ENCODE measurements at regions not wholly inside any gene's neighbourhood (a gene's known extent, or its start where the extent isn't known, plus 50 kb on each side); places are given as distances from the start of the nearest gene placed in this dataset.

GRCh38 chr18:46295416-46295815 is 191.2 kb downstream of the HAUS1 start:
- DNase-seq = no peak
- no peak overlapping the region for H3K27ac ChIP-seq
- H3K27me3 ChIP-seq = no peaks in the 10 kb centered on the region
- no peaks in the 10 kb centered on the region for H3K36me3 ChIP-seq
- no peak overlapping the region for H3K4me3 ChIP-seq
- H3K9me3 ChIP-seq = no peaks in the 10 kb centered on the region
- TF ChIP-seq POLR2AphosphoS5 (IDR thresholded peaks at IDR 0.05) (no peak), POLR2A (IDR thresholded peaks at IDR 0.05) (no peak), EP300 (IDR thresholded peaks at IDR 0.05; ENCODE audit: low read depth) (no peak)
- TF ChIP-seq, protein P1, sequence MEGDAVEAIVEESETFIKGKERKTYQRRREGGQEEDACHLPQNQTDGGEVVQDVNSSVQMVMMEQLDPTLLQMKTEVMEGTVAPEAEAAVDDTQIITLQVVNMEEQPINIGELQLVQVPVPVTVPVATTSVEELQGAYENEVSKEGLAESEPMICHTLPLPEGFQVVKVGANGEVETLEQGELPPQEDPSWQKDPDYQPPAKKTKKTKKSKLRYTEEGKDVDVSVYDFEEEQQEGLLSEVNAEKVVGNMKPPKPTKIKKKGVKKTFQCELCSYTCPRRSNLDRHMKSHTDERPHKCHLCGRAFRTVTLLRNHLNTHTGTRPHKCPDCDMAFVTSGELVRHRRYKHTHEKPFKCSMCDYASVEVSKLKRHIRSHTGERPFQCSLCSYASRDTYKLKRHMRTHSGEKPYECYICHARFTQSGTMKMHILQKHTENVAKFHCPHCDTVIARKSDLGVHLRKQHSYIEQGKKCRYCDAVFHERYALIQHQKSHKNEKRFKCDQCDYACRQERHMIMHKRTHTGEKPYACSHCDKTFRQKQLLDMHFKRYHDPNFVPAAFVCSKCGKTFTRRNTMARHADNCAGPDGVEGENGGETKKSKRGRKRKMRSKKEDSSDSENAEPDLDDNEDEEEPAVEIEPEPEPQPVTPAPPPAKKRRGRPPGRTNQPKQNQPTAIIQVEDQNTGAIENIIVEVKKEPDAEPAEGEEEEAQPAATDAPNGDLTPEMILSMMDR (IDR thresholded peaks at IDR 0.05) = no peak
- in situ Hi-C loops (cut with MboI; ENCODE audit: low pct_ligation_motif_present in 1 of 4, low pct_unique_long_range_greater_than_20kb in 1 of 4, low sequenced_read_pairs in 3 of 4) (loop anchor here in 2 of 4 donors (25.0 kb wide), 2 partner anchors 192 to 367 kb away; partner anchors contain the start of gene LOXHD1 (in 2 of the 2)), intact Hi-C loops (cut with DNase I; ENCODE audit: low total_unique reads) (no loop called here)
- no peaks in the 10 kb centered on the region for H3K4me1 ChIP-seq
- WGBS, 2 donors (ENCODE audit: low coverage in 1 of 2) = 78% methylated on average over 7 of the region's 7 CpGs; no CpG with 5 or more reads in 1 of the 2 donors

DNA sequence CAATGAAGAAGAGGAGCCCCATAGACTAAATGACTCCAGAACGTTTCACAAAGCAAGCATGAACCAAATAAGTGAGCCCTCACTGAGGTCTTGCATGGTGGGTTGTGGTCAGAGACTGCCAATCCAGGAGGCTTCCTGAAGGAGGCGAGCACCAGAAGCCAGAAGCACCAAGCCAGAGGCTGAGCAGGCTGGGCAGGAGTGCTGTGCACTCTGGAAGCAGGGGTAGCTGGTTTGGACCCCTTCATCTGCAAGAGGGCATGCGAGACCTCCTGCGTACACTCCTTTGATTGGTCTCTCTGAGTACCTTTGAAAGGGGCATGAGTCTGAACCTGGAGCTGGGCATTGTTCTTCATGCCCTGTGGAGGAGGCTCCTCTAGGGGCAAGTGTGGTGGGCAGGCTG is 192.5 kb downstream of the HAUS1 start:
- no peaks in the 10 kb centered on the region for H3K36me3 ChIP-seq
- in situ Hi-C loops (cut with MboI; ENCODE audit: low pct_ligation_motif_present in 1 of 4, low pct_unique_long_range_greater_than_20kb in 1 of 4, low sequenced_read_pairs in 3 of 4) = loop anchor here in 2 of 4 donors (25.0 kb wide), 2 partner anchors 191 to 366 kb away; partner anchors contain the start of gene LOXHD1 (in 2 of the 2)

DNA sequence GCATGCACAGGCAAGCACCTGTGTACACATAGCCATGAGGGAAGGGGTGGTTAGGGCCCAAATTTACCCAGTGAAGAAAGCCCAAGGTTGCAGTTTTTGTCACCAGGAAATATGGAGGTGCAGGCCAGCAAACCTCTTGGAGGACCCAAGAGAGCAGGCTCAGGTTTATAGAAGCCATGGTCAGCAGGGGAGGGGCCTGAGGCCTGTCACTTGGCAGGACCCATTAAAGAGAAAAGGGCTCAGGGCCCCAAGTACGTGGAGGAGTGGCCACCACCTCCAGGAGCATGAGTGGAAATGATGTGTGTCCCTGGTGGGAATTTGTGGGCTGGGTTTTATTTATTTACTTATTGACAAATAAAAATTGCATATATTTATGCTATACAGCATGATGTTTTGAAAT is 192.9 kb downstream of the HAUS1 start:
- Histone ChIP-seq H3K9me3 (no peaks in the 10 kb centered on the region), H3K4me3 (no peak overlapping the region), H3K4me1 (no peaks in the 10 kb centered on the region), H3K27ac (no peak overlapping the region), H3K36me3 (no peaks in the 10 kb centered on the region), H3K27me3 (no peaks in the 10 kb centered on the region)
- in situ Hi-C loops (cut with MboI; ENCODE audit: low pct_ligation_motif_present in 1 of 4, low pct_unique_long_range_greater_than_20kb in 1 of 4, low sequenced_read_pairs in 3 of 4) (loop anchor here in 2 of 4 donors (25.0 kb wide), 2 partner anchors 190 to 365 kb away; partner anchors contain the start of gene LOXHD1 (in 2 of the 2)), intact Hi-C loops (cut with DNase I; ENCODE audit: low total_unique reads) (no loop called here)
- no peak for TF ChIP-seq POLR2AphosphoS5 (IDR thresholded peaks at IDR 0.05)
- no peak for TF ChIP-seq EP300 (IDR thresholded peaks at IDR 0.05; ENCODE audit: low read depth)
- no peak for TF ChIP-seq POLR2A (IDR thresholded peaks at IDR 0.05)
- TF ChIP-seq, protein P1 (IDR thresholded peaks at IDR 0.05) = no peak
- no peak for DNase-seq
- 0 to 65% methylated on average over 1 of the region's 1 CpG for WGBS, 2 donors (ENCODE audit: low coverage in 1 of 2)

More for the DNA sequence above, 192.5 kb downstream of the HAUS1 start:
- Histone ChIP-seq H3K9me3 (no peaks in the 10 kb centered on the region), H3K4me1 (no peaks in the 10 kb centered on the region), H3K27me3 (no peaks in the 10 kb centered on the region), H3K4me3 (no peak overlapping the region), H3K27ac (no peak overlapping the region)
- intact Hi-C loops (cut with DNase I; ENCODE audit: low total_unique reads) = no loop called here
- no peak for DNase-seq
- 33 to 82% methylated on average over 1 to 4 of the region's 4 CpGs for WGBS, 2 donors (ENCODE audit: low coverage in 1 of 2)
- no peak for TF ChIP-seq POLR2A (IDR thresholded peaks at IDR 0.05)
- TF ChIP-seq EP300 (IDR thresholded peaks at IDR 0.05; ENCODE audit: low read depth) = no peak
- no peak for TF ChIP-seq POLR2AphosphoS5 (IDR thresholded peaks at IDR 0.05)
- TF ChIP-seq, protein P1 (IDR thresholded peaks at IDR 0.05) = no peak

DNA sequence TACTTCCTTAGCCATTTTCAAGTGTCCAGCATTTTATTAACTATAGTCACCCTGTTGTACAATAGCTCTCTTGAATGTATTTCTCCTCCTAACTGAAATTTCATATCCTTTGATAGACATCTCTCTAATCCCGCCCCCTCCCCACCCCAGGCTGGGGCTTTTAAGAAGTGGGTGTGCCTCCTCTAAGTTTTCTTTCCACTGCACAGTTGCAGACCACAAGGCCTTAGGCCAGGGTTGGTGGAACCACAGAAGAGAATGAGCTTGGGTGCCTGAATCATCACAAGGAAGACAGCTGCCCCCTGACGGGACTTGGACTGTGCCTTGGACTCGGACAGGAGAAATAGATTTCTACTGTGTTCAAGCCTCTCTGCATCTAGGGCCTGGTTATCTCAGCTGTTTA is 193.4 kb downstream of the HAUS1 start:
- WGBS, 2 donors (ENCODE audit: low coverage in 1 of 2) = 84% methylated on average over 2 of the region's 3 CpGs; no CpG with 5 or more reads in 1 of the 2 donors
- no peak for DNase-seq
- H3K4me3 ChIP-seq = no peak overlapping the region
- no peak for TF ChIP-seq POLR2AphosphoS5 (IDR thresholded peaks at IDR 0.05)
- TF ChIP-seq EP300 (IDR thresholded peaks at IDR 0.05; ENCODE audit: low read depth) = no peak
- TF ChIP-seq, protein P1 (IDR thresholded peaks at IDR 0.05) = no peak
- no peak for TF ChIP-seq POLR2A (IDR thresholded peaks at IDR 0.05)
- no peaks in the 10 kb centered on the region for H3K27me3 ChIP-seq
- H3K36me3 ChIP-seq = no peaks in the 10 kb centered on the region
- no peaks in the 10 kb centered on the region for H3K9me3 ChIP-seq
- H3K4me1 ChIP-seq = no peaks in the 10 kb centered on the region
- in situ Hi-C loops (cut with MboI; ENCODE audit: low pct_ligation_motif_present in 1 of 4, low pct_unique_long_range_greater_than_20kb in 1 of 4, low sequenced_read_pairs in 3 of 4) (loop anchor here in 2 of 4 donors (25.0 kb wide), 2 partner anchors 190 to 365 kb away; partner anchors contain the start of gene LOXHD1 (in 2 of the 2)), intact Hi-C loops (cut with DNase I; ENCODE audit: low total_unique reads) (no loop called here)
- H3K27ac ChIP-seq = no peak overlapping the region
